Neutrophil (primary cell): ENCODE measurements at regions not wholly inside any gene's neighbourhood (a gene's known extent, or its start where the extent isn't known, plus 50 kb on each side); places are given as distances from the start of the nearest gene placed in this dataset.
"Not testable (repeated sequence)": the region's sequence is repeated elsewhere in the genome, so short reads cannot be mapped to it uniquely, and the experiment has no call there.

Experiments used
- H3K27ac ChIP-seq: fragments of 200-600 bp; sonication (generic); 2 replicates; pipeline ENCODE4 v1.5.1; 2016; ENCODE audit warnings: mild to moderate bottlenecking, moderate library complexity
- H3K27me3 ChIP-seq: fragments of 200-600 bp; sonication (generic); 2 replicates; pipeline ENCODE4 v1.6.0; 2016; ENCODE audit warnings: mild to moderate bottlenecking
- H3K36me3 ChIP-seq: fragments of 200-600 bp; sonication (generic); 2 replicates; pipeline ENCODE4 v1.5.1; 2017
- H3K4me1 ChIP-seq, 2 experiments: fragments of 200-600 bp in 1 of 2; sonication (generic) in 1 of 2; 1 replicate in 1 of 2; 2 replicates in 1 of 2; pipeline versions ENCODE4 v1.5.1 to v1.6.1; 2013 to 2016; ENCODE audit warnings: low read depth in 1 of 2, low read length in 1 of 2, mild to moderate bottlenecking in 1 of 2, moderate library complexity in 1 of 2; ENCODE audit not compliant: control insufficient read depth in 1 of 2, insufficient read depth in 1 of 2
- H3K4me3 ChIP-seq, 2 experiments: fragments of 200-600 bp in 1 of 2; sonication (generic) in 1 of 2; 1 replicate in 1 of 2; 2 replicates in 1 of 2; pipeline ENCODE4 v1.5.1; 2013 to 2016; ENCODE audit warnings: low read depth in 1 of 2, low read length in 1 of 2, mild to moderate bottlenecking in 1 of 2, moderate library complexity in 1 of 2
- H3K9me3 ChIP-seq: fragments of 200-600 bp; sonication (generic); 2 replicates; pipeline ENCODE4 v1.5.1; 2016
- TF ChIP-seq, protein P1 (sequence below): fragments of 200-600 bp; sonication (generic); IDR thresholded peaks from 2 replicates; pipeline ENCODE4 v1.5.1; 2016; ENCODE audit warnings: antibody characterized with exemption

GRCh38 chr14:98008381-98009113 is 1211.4 kb downstream of the VRK1 start:
- TF ChIP-seq, protein P1, sequence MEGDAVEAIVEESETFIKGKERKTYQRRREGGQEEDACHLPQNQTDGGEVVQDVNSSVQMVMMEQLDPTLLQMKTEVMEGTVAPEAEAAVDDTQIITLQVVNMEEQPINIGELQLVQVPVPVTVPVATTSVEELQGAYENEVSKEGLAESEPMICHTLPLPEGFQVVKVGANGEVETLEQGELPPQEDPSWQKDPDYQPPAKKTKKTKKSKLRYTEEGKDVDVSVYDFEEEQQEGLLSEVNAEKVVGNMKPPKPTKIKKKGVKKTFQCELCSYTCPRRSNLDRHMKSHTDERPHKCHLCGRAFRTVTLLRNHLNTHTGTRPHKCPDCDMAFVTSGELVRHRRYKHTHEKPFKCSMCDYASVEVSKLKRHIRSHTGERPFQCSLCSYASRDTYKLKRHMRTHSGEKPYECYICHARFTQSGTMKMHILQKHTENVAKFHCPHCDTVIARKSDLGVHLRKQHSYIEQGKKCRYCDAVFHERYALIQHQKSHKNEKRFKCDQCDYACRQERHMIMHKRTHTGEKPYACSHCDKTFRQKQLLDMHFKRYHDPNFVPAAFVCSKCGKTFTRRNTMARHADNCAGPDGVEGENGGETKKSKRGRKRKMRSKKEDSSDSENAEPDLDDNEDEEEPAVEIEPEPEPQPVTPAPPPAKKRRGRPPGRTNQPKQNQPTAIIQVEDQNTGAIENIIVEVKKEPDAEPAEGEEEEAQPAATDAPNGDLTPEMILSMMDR, result no peak
- Histone ChIP-seq H3K4me1 (no peaks in the 10 kb centered on the region), H3K4me3 (no peak overlapping the region), H3K27me3 (no peaks in the 10 kb centered on the region), H3K27ac (no peak overlapping the region), H3K9me3 (no peaks in the 10 kb centered on the region), H3K36me3 (no peaks in the 10 kb centered on the region)

DNA sequence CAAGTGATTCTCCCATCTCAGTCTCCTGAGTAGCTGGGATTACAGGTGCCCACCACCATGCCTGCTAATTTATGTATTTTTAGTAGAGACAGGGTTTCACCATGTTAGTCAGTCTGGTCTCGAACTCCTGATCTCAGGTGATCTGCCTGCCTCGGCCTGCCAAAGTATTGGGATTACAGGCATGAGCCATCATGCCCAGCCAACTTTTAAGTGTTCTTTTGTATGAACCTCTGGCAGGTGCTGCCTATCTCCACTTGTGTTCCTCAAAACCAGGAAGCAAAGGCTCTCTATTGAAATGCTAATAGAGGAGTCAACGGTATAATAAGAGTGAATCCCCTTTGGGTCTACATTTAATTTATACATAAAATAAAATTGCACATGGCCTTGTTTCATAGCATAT is 1212.0 kb downstream of the VRK1 start:
- H3K4me3 ChIP-seq, H3K4me1 ChIP-seq, H3K36me3 ChIP-seq, H3K27me3 ChIP-seq, H3K27ac ChIP-seq, H3K9me3 ChIP-seq: not testable (repeated sequence)

DNA sequence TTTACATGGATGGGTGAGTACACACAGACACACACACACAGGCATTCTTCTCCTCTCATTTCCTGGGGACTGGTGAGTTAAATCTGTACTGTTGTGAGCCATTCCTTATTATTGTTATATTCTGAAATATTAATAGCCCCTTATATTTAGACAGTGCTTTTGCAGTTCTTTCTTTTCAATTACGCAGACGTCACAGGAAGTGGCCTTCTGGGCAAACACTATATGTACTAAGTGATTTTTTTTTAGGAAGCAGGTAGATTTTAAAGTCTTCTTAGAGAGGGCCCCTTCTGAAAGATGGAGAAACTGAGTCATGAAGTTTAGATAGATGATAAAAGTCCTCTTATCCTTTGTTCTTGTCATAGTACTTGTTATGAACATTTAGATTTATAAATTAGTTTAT is 1213.6 kb downstream of the VRK1 start:
- Histone ChIP-seq H3K4me1 (no peaks in the 10 kb centered on the region), H3K36me3 (no peaks in the 10 kb centered on the region), H3K4me3 (no peak overlapping the region), H3K27me3 (no peaks in the 10 kb centered on the region), H3K9me3 (no peaks in the 10 kb centered on the region), H3K27ac (no peak overlapping the region)
- TF ChIP-seq, protein P1, result no peak

DNA sequence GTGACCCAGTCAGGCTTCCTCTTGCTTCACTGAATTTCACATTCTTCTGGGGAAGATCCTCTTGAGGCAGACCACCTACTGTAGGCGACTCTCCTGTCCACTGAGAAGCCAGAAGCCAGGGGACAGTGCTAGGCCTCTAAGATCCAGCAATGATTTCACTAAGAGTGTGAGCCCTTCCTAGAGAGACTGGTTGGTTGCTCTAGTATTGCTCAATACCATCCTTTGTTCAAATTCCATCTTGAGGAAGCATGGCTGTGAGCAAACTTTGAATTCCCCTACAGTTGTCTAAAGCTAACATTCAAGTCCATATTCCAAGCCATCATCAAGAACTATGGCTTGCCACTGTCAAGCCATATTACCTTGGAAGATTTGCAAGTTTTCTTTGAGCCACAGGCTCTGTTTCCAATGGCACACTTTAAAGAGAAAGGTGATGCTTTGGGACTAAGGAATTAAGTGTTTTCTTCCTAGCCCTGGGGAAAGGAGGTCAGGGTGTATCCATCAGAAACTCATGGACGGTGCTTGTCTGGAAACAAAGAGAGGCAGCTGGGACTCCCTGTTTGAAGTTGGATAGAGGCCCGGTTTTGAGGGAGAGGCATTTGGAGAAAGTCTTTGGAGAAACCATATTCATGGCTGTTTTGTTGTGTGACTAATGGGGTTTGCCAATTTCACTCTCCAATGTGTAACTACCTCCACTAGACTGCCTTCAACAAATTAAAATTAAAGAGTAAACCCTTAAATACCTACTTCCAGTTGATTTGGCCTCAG is 1217.9 kb downstream of the VRK1 start:
- H3K36me3 ChIP-seq, result no peaks in the 10 kb centered on the region
- no peaks in the 10 kb centered on the region for H3K4me1 ChIP-seq
- H3K27me3 ChIP-seq, result no peaks in the 10 kb centered on the region
- no peak overlapping the region for H3K27ac ChIP-seq
- H3K4me3 ChIP-seq, result no peak overlapping the region
- TF ChIP-seq, protein P1, result no peak
- H3K9me3 ChIP-seq, result no peaks in the 10 kb centered on the region

GRCh38 chr14:98015921-98016320 is 1218.7 kb downstream of the VRK1 start:
- Histone ChIP-seq H3K27ac (no peak overlapping the region), H3K9me3 (no peaks in the 10 kb centered on the region), H3K4me3 (no peak overlapping the region), H3K36me3 (no peaks in the 10 kb centered on the region), H3K27me3 (no peaks in the 10 kb centered on the region), H3K4me1 (no peaks in the 10 kb centered on the region)
- TF ChIP-seq, protein P1, result no peak

- Histone ChIP-seq H3K27me3 (no peaks in the 10 kb centered on the region), H3K27ac (no peak overlapping the region), H3K4me3 (no peak overlapping the region), H3K4me1 (no peaks in the 10 kb centered on the region), H3K36me3 (no peaks in the 10 kb centered on the region), H3K9me3 (no peaks in the 10 kb centered on the region)
- TF ChIP-seq, protein P1, result no peak
Observed at GRCh38 chr14:98018628-98019027, 1221.4 kb downstream of the VRK1 start.
